LHCN-M2 (cell line): ENCODE measurements at regions not wholly inside any gene's neighbourhood (a gene's known extent, or its start where the extent isn't known, plus 50 kb on each side); places are given as distances from the start of the nearest gene placed in this dataset.

Experiments
- DNase-seq: peaks from one replicate; pipeline ENCODE4 v3.0.0-alpha.2; 2012; ENCODE audit warnings: low read depth

GRCh38 chr11:92317721-92318120 is 93.1 kb downstream of the FAT3 start:
- DNase-seq, result no peak

- peak; percentile 77 for DNase-seq
Observed at GRCh38 chr11:92322225-92322624, 97.6 kb downstream of the FAT3 start.

DNA sequence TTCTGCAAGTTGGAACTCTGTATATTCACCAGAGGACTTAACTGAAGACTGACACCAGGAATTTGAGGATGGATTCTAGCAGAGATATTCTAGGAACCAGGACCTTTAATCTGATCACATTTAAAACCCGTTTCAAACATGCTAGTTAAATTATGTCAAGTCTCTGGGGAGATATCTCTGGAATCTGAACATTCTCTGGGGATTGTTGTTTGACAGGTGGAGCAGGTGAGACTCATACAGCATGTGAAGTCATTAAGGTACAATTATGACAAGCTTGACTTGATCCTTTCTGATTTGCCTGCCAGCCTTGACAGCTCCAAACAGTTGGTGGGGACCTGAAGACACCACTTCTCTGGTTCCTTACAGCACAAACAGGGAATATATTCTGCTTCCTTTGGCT is 100.3 kb downstream of the FAT3 start:
- no peak for DNase-seq

DNA sequence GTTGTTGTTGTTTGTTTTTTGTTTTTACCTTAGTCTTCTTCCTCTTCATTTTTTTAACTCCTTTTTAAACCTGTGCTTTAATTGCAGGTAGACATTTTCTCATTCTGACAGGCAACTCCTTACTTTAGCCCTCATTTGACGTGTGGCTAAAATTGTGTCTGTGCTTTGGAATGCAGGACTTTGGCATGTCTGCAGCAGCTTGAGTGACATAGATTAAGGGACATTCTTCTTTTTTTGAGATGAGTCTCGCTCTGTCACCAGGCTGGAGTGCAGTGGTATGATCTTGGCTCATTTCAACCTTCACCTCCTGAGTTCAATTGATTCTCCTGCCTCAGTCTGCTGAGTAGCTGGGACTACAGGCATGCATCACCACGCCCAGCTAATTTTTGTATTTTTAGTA is 100.8 kb downstream of the FAT3 start:
- DNase-seq, result no peak

DNA sequence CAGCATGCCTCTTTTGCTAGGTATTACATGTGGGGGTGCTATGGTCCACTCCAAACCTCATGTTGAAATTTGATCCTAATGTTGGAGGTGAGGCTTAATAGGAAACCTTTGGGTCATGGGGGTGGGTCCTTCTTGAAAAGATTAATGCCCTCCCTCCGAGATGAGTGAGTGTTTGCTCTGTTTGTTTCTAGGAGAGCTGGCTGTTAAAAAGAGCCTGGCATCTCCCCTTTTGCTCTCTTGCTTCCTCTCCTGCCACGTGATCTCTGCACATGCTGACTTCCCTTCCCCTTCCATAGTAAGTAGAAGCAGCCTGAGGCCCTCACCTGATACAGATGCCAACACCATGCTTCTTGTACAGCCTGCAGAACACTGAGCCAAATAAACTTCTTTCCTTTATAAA is 104.5 kb downstream of the FAT3 start:
- no peak for DNase-seq

DNA sequence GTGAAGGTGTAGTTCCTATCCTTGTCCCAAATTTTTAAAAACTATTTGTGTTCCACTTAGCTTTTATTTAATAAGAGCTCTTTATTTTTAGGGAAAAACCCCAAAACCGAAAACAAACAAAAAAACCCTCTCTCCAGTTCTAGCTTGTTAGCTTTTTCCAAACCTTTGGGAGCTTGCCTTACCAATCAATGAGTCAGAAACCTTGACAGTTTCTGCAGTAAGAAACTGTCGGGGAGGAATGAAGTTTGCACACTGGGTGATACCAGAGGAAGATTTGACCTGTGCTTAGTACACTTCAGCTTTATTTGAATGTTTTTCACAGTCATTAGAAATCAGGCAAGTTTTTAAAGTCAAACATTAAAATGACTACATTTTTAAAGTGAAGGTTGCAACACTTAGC is 105.0 kb downstream of the FAT3 start:
- peak; percentile 37 for DNase-seq

DNA sequence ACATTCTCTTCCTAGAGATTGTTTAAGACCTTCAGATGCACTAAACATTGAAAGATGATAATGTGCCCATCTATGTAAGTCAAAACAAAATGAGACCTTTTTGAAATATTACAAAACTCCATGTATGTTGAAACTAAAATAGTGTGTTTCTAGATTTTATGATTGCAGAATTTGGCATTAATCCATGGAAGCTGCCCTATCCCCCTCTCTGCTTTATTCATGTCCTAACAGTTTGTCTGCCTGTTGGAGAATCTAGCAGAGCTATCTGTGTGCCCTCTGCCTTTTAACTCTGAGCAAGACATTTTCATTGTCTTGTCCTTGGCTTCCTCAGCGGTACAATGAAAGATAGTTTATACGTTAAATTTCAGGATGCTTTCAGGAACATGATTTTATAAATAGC is 105.5 kb downstream of the FAT3 start:
- DNase-seq, result no peak

DNA sequence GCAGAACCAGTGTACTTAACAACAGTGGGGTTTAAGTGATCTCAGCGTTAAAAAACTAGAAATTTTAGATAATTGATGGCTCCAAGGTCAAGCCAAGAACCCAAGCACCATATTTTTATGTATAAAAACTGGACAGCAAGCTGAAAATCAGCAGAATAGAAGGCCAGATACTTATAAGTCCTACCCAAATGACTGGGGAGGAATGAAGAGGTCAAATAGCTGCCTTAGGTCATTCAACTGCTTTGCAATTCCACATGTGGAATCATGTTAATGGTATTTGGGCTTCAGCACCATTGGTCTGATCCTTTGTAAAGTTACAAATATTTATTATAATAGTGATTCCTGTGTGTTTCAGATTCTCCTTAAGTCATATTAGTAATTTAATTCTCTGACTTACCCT is 108.4 kb downstream of the FAT3 start:
- DNase-seq, result peak; percentile 22

DNA sequence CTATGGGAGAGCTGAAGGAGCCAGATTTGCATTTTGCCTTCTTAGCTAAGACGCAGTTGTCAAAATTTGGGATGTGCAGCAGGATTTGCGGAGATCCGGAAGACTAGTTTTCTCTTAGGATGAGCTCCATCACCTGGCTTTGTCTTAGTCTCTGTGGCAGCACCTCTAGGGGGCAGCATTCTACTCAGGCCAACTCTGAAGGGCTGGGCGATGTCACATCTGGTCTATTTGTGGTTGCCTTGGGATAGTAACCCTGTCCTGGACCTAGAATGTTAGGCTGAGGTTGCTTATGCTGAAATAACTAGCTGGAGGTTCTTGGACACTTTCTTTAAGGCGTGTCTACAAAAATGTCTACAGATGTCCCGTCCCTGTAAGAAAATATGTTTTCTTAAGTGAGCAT is 116.2 kb downstream of the FAT3 start:
- DNase-seq, result peak; percentile 48

DNA sequence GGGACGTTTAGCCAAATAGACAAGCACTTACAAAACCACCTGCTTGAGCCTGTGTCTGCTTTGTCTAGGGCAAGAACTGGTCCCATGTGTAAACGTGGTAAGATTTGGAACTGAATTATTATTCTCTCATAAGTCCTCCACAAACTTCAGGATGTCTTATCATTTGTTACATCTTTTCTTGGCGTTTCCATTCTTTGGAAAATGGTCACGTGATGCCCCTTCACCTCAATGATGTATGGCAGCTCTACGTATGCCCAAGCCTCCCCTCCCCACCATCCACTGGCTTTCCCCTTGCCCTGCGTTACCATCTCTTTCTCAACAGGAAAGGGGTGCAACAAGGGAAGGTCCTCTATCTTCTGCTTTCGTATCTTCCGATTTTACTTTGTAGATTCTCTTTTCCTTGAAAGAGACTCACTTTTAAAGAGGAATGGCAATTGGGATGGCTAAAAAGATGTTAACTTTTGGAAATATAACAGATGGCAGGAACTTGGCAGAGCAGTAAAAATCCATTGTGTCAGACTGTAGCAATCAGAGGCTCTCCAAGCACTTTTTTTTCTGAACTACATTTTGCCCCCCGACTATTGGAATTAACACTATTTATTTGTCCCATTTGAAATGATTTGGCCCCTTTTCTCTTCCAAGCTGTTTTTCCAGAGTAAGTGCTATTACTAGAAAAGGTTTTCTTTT is 117.6 kb downstream of the FAT3 start:
- DNase-seq, result no peak

DNA sequence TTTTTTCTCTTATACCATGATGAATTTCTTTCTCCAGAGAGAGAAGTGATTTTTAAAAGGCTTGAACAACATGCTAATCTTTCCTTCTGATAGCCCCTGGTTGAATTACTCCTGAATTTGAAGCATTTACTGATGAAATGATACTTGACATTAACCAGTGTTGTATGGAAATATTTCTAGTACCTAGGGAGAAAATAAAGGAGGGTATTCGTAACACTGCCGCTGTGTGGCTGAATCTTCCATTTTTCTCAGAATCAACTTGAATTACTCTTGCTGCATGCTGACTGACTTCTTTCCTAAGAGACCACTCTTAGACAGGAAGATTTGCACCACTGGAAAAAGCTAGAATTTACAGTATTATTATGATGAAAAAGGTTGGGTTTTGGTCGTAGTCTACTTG is 118.3 kb downstream of the FAT3 start:
- no peak for DNase-seq

DNA sequence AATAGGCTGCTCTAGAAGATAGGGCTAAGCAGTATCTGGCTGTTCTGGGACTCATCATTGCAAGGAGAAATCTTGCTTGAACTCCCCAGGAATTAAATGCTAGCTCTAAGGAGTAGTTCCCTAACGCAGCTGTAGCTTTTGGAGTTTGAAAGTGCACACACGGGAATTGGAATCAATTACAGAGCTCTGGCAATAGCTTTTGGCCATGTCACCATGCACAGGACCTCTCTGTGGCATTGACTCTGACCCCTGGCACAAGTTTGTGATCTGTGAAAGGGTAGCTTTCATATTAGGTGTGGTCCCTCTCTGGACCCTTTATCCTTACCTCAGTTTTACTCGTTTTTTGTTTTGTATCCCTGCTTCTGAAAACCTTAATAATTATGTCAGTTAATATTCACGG is 121.6 kb downstream of the FAT3 start:
- DNase-seq, result no peak

GRCh38 chr11:92347454-92347853 is 122.8 kb downstream of the FAT3 start:
- DNase-seq, result no peak

DNA sequence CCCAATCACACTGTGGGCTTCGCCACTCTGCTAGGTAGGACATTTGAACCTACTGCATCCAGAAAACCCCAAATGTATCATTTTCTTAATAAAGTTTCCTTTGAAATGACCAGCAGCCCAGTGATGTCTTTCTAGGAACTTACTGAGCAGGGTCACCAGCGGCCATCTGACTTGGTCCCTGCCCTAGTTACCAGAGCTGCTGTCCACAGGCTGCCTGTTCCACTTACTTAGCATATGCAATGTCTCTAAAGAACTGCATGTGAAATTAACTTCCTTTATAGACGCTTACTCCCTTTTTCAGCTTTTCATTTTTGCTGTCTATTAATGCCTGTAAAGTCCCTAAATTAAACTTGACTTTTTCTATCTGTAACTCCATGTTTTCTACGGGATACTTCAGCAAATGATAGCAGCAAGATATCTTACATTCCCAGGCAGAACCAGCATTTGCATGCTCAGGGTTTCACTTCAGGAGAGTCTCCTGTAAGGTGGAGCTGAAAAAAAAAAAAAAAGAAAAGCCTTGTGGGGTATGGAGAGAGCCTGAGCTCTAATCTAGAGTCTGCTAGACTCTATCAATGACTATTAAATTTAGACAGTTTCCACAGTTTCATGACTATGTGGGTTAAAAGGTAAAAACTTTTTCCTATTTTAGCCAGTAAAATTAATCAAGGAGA is 125.0 kb downstream of the FAT3 start:
- DNase-seq, result no peak

GRCh38 chr11:92357344-92357743 is 132.7 kb downstream of the FAT3 start:
- no peak for DNase-seq

DNA sequence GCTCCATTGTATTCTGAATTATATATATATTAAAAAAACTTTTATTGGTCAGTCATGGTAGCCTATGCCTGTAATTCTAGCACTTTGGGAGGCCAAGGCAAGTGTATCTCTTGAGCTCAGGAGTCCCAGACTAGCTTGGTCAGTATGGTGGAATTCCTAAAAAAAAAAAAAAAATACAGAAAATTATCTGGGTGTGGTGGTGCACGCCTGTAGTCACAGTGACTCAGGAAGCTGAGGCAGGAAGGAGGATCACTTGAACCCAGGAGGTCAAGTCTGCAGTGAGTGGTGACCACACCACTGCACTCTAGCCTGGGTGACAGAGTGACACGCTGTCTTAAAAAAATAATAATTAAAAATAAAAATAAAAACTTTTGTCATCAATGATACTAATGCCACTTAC is 133.2 kb downstream of the FAT3 start:
- DNase-seq, result no peak

DNA sequence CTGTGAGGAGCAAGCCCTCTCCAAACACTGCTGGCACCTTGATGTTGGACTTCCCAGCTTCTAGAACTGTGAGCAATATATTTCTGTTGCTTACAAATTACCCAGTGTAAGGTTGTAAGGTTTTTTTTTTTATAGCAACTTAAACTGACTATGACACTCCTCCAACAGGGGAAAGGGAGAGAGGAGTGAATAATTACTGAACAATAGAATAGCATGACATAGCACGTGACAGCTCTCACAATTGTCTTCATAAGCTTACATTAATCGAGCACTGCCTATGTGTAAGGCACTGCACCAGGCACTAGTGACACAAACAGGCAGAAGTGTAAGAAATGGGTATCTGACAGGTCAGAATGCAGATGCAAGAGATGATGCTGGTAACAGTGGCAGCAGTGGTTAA is 136.9 kb downstream of the FAT3 start:
- no peak for DNase-seq

DNA sequence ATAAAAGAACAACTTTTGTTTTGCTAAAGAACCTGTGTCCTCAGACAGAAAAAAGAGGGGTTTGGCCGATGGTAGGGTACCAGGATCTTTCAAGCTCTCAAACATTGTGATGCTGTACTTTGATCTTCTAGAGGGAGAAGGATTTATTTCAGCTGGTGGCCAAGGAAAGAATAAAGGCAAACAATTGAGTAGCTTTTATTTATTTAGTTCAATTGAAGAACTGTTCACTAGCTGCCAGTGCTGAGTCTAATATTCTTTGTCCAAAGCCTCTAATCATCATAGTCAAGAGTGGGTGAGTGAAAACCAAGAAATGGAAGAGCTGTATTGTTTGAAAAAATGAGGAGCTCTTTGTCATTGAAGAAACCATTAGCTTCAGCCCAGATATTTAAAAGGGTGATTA is 138.4 kb downstream of the FAT3 start:
- no peak for DNase-seq

GRCh38 chr11:92364177-92364576 is 139.6 kb downstream of the FAT3 start:
- no peak for DNase-seq

GRCh38 chr11:92376146-92376599 is 151.6 kb downstream of the FAT3 start:
- DNase-seq, result peak; percentile 74

GRCh38 chr11:92376680-92377079 is 152.1 kb downstream of the FAT3 start:
- DNase-seq, result no peak

GRCh38 chr11:92380882-92381281 is 156.3 kb downstream of the FAT3 start:
- peak; percentile 83 for DNase-seq

- no peak for DNase-seq
Observed at GRCh38 chr11:92382311-92382710, 157.7 kb downstream of the FAT3 start.

- peak; percentile 79 for DNase-seq
Observed at GRCh38 chr11:92383430-92383829, 158.8 kb downstream of the FAT3 start.
